Mammary epithelial cell (primary cell): ENCODE measurements at regions not wholly inside any gene's neighbourhood (a gene's known extent, or its start where the extent isn't known, plus 50 kb on each side); places are given as distances from the start of the nearest gene placed in this dataset.

Experiments used
- EZH2 ChIP-seq: IDR thresholded peaks from 2 replicates; pipeline ENCODE4 v1.6.1; 2012; ENCODE audit warnings: low read length, inconsistent platforms, borderline replicate concordance
- TF ChIP-seq, protein P1 (sequence below), 2 donors: IDR thresholded peaks in 1 of 2; conservative IDR thresholded peaks in 1 of 2; 2 replicates each; pipeline ENCODE4 v1.5.1; 2011 to 2012; ENCODE audit warnings: inconsistent platforms in 2 of 2, low read length in 2 of 2, mild to moderate bottlenecking in 2 of 2, control low read depth in 1 of 2, low read depth in 1 of 2; ENCODE audit not compliant: insufficient read depth in 1 of 2; ENCODE audit errors: extremely low read depth in 1 of 2

- TF ChIP-seq, protein P1, sequence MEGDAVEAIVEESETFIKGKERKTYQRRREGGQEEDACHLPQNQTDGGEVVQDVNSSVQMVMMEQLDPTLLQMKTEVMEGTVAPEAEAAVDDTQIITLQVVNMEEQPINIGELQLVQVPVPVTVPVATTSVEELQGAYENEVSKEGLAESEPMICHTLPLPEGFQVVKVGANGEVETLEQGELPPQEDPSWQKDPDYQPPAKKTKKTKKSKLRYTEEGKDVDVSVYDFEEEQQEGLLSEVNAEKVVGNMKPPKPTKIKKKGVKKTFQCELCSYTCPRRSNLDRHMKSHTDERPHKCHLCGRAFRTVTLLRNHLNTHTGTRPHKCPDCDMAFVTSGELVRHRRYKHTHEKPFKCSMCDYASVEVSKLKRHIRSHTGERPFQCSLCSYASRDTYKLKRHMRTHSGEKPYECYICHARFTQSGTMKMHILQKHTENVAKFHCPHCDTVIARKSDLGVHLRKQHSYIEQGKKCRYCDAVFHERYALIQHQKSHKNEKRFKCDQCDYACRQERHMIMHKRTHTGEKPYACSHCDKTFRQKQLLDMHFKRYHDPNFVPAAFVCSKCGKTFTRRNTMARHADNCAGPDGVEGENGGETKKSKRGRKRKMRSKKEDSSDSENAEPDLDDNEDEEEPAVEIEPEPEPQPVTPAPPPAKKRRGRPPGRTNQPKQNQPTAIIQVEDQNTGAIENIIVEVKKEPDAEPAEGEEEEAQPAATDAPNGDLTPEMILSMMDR (conservative IDR thresholded peaks at IDR 0.05 in 1 of 2, IDR thresholded peaks at IDR 0.05 in 1 of 2; ENCODE audit: extremely low read depth in 1 of 2, insufficient read depth in 1 of 2, low read depth in 1 of 2, low read length in 2 of 2) = no peak
- no peak for TF ChIP-seq EZH2
These were observed 234.2 kb upstream of the UMPS start for GRCh38 chr3:124496061-124496460.
